ENCODE measurements at regions not wholly inside any gene's neighbourhood (a gene's known extent, or its start where the extent isn't known, plus 50 kb on each side); places are given as distances from the start of the nearest gene placed in this dataset.
"Not testable (repeated sequence)": the region's sequence is repeated elsewhere in the genome, so short reads cannot be mapped to it uniquely, and the experiment has no call there.

- DNase-seq, result no peak
Observed at GRCh38 chr4:177809791-177810190, 367.6 kb upstream of the AGA start.

GRCh38 chr4:177810220-177810619, 368.0 kb upstream of the AGA start:
- no peak for DNase-seq

- not testable (repeated sequence) for DNase-seq
Observed at GRCh38 chr4:177818392-177818791, 376.2 kb upstream of the AGA start.

GRCh38 chr4:177826973-177827372, 384.7 kb upstream of the AGA start:
- no peak for DNase-seq

- DNase-seq, result no peak
Observed at GRCh38 chr4:177841258-177841657, 399.0 kb upstream of the AGA start.

GRCh38 chr4:177853229-177853628, 411.0 kb upstream of the AGA start:
- DNase-seq, result no peak

- no peak for DNase-seq
Observed at GRCh38 chr4:177855507-177856197, 413.4 kb upstream of the AGA start.

GRCh38 chr4:177860171-177860570, 417.9 kb upstream of the AGA start:
- DNase-seq, result no peak

GRCh38 chr4:177861551-177862094, 419.4 kb upstream of the AGA start:
- DNase-seq, result no peak

GRCh38 chr4:177862541-177863176, 420.4 kb upstream of the AGA start:
- no peak for DNase-seq

- no peak for DNase-seq
Observed at GRCh38 chr4:177879851-177880250, 437.6 kb upstream of the AGA start.

GRCh38 chr4:177895136-177895535, 452.9 kb upstream of the AGA start:
- DNase-seq, result peak; percentile 2

- DNase-seq, result no peak
Observed at GRCh38 chr4:177901786-177902185, 459.5 kb upstream of the AGA start.

- DNase-seq, result no peak
Observed at GRCh38 chr4:177902386-177902785, 460.1 kb upstream of the AGA start.

GRCh38 chr4:177907736-177908424, 465.6 kb upstream of the AGA start:
- no peak for DNase-seq

GRCh38 chr4:177921715-177922114, 479.5 kb upstream of the AGA start:
- DNase-seq, result no peak

- DNase-seq, result no peak
Observed at GRCh38 chr4:177923888-177924287, 481.7 kb upstream of the AGA start.

GRCh38 chr4:177937041-177937440, 494.8 kb upstream of the AGA start:
- DNase-seq, result no peak

GRCh38 chr4:177938226-177938625, 496.0 kb upstream of the AGA start:
- DNase-seq, result no peak

GRCh38 chr4:177945268-177945667, 503.0 kb upstream of the AGA start:
- no peak for DNase-seq

- no peak for DNase-seq
Observed at GRCh38 chr4:177947607-177948006, 505.4 kb upstream of the AGA start.

- DNase-seq, result no peak
Observed at GRCh38 chr4:177948853-177949252, 506.6 kb upstream of the AGA start.

GRCh38 chr4:177951026-177951425, 508.8 kb upstream of the AGA start:
- no peak for DNase-seq

GRCh38 chr4:177952723-177953122, 510.5 kb upstream of the AGA start:
- DNase-seq, result no peak

Data from activated CD4-positive, alpha-beta T cell treated with anti-CD3 and anti-CD28 coated beads, Interleukin-2, amount 50 U/mL, for 16 hours (primary cell).